ENCODE measurements at regions not wholly inside any gene's neighbourhood (a gene's known extent, or its start where the extent isn't known, plus 50 kb on each side); places are given as distances from the start of the nearest gene placed in this dataset.
A peak's percentile ranks its signal among the peaks of the same experiment; 100 is the strongest.
"Not testable (repeated sequence)": the region's sequence is repeated elsewhere in the genome, so short reads cannot be mapped to it uniquely, and the experiment has no call there.

GRCh38 chr13:54913668-54914067 lies 1885.1 kb downstream of the OLFM4 start:
- DNase-seq, result no peak

GRCh38 chr13:54927538-54927937 lies 1898.9 kb downstream of the OLFM4 start:
- DNase-seq, result no peak

- no peak for DNase-seq
Observed at GRCh38 chr13:54928071-54928470, 1899.5 kb downstream of the OLFM4 start.

- DNase-seq, result no peak
Observed at GRCh38 chr13:54934121-54934520, 1905.5 kb downstream of the OLFM4 start.

GRCh38 chr13:54945973-54946372 lies 1917.4 kb downstream of the OLFM4 start:
- DNase-seq, result no peak

- no peak for DNase-seq
Observed at GRCh38 chr13:54949735-54950134, 1921.1 kb downstream of the OLFM4 start.

- DNase-seq, result no peak
Observed at GRCh38 chr13:54950546-54950945, 1921.9 kb downstream of the OLFM4 start.

GRCh38 chr13:54953786-54954185 lies 1925.2 kb downstream of the OLFM4 start:
- peak in 1 of 5 donors; percentile 1 for DNase-seq

GRCh38 chr13:54958781-54959180 lies 1930.2 kb downstream of the OLFM4 start:
- no peak for DNase-seq

- no peak for DNase-seq
Observed at GRCh38 chr13:54965881-54966280, 1937.3 kb downstream of the OLFM4 start.

- no peak for DNase-seq
Observed at GRCh38 chr13:54972838-54973237, 1944.2 kb downstream of the OLFM4 start.

GRCh38 chr13:54975676-54976075 lies 1947.1 kb downstream of the OLFM4 start:
- DNase-seq, result no peak

GRCh38 chr13:54980651-54981050 lies 1952.0 kb downstream of the OLFM4 start:
- DNase-seq, result no peak

GRCh38 chr13:54989418-54989817 lies 1960.8 kb downstream of the OLFM4 start:
- DNase-seq, result no peak

GRCh38 chr13:54999399-54999907 lies 1970.8 kb downstream of the OLFM4 start:
- DNase-seq, result no peak

GRCh38 chr13:55000043-55000442 lies 1971.4 kb downstream of the OLFM4 start:
- no peak for DNase-seq

- DNase-seq, result no peak
Observed at GRCh38 chr13:55000844-55001243, 1972.2 kb downstream of the OLFM4 start.

- no peak for DNase-seq
Observed at GRCh38 chr13:55001881-55002280, 1973.3 kb downstream of the OLFM4 start.

GRCh38 chr13:55007681-55008080 lies 1979.1 kb downstream of the OLFM4 start:
- DNase-seq, result no peak

- no peak for DNase-seq
Observed at GRCh38 chr13:55013051-55013450, 1984.4 kb downstream of the OLFM4 start.

GRCh38 chr13:55029280-55029679 lies 2000.7 kb downstream of the OLFM4 start:
- no peak for DNase-seq

- DNase-seq, result no peak
Observed at GRCh38 chr13:55038230-55038629, 2009.6 kb downstream of the OLFM4 start.

GRCh38 chr13:55053891-55054550 lies 2025.4 kb downstream of the OLFM4 start:
- not testable (repeated sequence) for DNase-seq

- not testable (repeated sequence) for DNase-seq
Observed at GRCh38 chr13:55055666-55056065, 2027.1 kb downstream of the OLFM4 start.

GRCh38 chr13:55062662-55063061 lies 2034.0 kb downstream of the OLFM4 start:
- DNase-seq, result no peak

Measured in T-helper 1 cell (primary cell).